ENCODE measurements at regions not wholly inside any gene's neighbourhood (a gene's known extent, or its start where the extent isn't known, plus 50 kb on each side); places are given as distances from the start of the nearest gene placed in this dataset.

DNA sequence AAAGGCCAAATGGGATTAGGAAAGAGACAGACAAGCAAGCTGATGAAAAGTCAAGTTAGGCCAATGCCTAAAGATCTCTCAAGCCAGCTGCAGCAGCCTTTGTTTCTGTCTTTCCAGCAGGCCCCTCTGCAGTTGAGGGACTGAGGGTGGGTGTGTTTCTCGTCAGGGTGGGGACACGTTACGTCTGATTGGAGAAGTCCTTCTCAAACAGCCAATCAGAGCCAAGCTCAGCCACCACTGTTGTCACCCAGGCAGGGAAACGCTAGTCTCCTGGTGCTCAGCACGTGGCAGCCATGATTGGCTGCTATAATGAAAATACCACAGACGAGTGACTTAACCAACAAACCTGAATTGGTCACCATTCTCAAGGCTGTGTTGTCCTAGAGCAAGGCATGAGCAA is 177.1 kb upstream of the LCORL start:
- TF ChIP-seq, protein P1, sequence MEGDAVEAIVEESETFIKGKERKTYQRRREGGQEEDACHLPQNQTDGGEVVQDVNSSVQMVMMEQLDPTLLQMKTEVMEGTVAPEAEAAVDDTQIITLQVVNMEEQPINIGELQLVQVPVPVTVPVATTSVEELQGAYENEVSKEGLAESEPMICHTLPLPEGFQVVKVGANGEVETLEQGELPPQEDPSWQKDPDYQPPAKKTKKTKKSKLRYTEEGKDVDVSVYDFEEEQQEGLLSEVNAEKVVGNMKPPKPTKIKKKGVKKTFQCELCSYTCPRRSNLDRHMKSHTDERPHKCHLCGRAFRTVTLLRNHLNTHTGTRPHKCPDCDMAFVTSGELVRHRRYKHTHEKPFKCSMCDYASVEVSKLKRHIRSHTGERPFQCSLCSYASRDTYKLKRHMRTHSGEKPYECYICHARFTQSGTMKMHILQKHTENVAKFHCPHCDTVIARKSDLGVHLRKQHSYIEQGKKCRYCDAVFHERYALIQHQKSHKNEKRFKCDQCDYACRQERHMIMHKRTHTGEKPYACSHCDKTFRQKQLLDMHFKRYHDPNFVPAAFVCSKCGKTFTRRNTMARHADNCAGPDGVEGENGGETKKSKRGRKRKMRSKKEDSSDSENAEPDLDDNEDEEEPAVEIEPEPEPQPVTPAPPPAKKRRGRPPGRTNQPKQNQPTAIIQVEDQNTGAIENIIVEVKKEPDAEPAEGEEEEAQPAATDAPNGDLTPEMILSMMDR (conservative IDR thresholded peaks at IDR 0.05; ENCODE audit: low read depth, low read length) = no peak
- no peak overlapping the region for H3K4me3 ChIP-seq (ENCODE audit: low read depth, low read length)
- no peak for DNase-seq (ENCODE audit: low read depth)

DNA sequence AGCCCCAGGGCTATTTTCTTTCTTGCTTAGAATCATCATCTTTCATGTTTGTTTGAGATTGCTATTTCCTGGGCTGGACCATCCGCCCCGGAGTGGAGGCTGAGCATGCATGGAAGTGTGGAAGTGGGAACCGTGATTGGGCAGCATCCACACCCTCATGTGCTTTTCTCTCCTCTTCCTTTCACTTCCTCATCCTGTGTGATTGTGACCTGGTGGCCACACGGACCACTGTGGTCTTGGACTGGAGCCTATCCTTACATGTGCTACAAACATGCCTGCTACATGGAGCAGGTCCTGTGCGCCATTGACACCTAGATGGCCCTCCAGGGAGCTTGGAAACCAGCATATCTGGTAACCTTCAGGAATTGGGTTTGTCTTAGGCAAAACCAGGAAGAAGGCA is 175.9 kb upstream of the LCORL start:
- TF ChIP-seq, protein P1 (conservative IDR thresholded peaks at IDR 0.05; ENCODE audit: low read depth, low read length) = no peak
- H3K4me3 ChIP-seq (ENCODE audit: low read depth, low read length) = no peak overlapping the region
- DNase-seq (ENCODE audit: low read depth) = no peak

DNA sequence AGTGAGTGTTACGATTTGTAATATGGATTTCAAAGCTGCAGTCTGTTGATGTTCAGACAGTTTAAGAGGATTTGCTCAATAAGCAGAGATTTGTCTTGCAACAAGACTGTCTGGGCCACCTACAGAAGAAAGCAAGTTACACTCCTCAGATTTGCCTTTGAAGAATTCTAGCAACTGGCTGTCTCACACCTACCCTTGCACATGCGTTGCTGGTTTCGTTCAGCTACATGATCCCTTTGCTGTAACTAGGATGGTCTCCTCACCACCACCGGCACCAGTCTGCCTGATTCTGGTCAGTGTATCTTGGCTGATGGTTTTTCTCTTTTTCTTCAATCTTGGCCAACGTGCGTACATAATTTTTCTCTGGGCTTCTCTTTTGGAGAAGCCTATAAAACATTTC is 172.7 kb upstream of the LCORL start:
- no peak overlapping the region for H3K4me3 ChIP-seq (ENCODE audit: low read depth, low read length)
- no peak for DNase-seq (ENCODE audit: low read depth)
- TF ChIP-seq, protein P1 (conservative IDR thresholded peaks at IDR 0.05; ENCODE audit: low read depth, low read length) = no peak

DNA sequence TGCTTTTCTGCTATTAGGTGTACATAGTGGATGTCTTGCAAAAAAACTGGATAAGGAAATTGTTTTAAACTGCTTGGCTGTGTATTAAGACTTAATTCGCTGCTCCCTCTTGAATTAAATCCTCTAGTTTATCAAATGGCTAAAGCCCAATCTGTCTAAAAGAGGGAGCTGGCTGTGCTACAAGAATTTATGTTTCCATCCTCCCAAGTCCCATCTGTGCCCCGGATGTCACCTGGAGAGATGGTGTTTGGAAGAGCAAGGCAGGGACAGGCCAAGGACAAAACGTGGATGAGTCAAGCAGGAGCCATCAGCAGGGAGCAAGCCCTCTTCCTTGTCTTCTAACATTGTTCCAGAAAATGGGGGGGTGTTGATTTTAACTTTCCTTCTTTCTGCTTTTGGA is 171.3 kb upstream of the LCORL start:
- DNase-seq (ENCODE audit: low read depth) = no peak
- TF ChIP-seq, protein P1 (conservative IDR thresholded peaks at IDR 0.05; ENCODE audit: low read depth, low read length) = no peak
- no peak overlapping the region for H3K4me3 ChIP-seq (ENCODE audit: low read depth, low read length)

DNA sequence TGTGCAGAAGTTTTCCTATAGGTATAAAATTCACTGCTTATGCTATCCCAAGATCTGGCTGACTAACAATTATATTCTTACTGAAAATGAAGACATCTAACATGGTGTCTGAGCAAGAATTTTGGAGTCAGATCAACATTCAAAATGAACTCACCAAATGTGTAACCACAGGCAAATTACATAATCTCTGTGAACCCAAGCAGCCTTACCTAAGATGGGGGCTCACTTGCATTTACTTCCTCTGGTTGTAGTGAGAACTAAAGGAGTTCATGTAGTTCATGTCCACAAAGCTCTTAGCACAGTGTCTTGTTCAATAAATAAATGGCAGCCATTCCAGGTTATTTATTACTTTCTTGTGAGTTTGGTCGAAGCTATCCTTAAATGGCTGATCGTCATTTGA is 163.9 kb upstream of the LCORL start:
- DNase-seq (ENCODE audit: low read depth) = no peak
- no peak overlapping the region for H3K4me3 ChIP-seq (ENCODE audit: low read depth, low read length)
- TF ChIP-seq, protein P1 (conservative IDR thresholded peaks at IDR 0.05; ENCODE audit: low read depth, low read length) = no peak

DNA sequence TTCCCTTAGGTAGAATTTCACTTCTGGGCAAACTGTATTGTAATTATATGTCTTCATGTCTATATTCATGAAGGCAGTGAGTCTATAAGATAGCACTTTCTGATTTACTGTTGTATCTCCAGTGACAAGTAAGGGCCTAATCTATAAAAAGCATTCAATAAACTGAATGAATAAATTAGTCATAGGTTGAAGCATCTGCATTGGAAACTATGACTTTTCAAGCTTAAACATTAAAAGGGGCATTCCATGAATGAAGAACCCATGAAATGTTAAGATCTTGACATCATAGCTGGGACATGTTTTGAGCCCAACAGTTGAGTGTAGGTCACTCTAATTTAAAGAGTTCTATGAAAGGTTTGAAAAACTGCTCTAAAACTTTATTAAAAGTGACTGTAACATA is 159.3 kb upstream of the LCORL start:
- peak; percentile 12 for DNase-seq (ENCODE audit: low read depth)
- no peak overlapping the region for H3K4me3 ChIP-seq (ENCODE audit: low read depth, low read length)
- TF ChIP-seq, protein P1 (conservative IDR thresholded peaks at IDR 0.05; ENCODE audit: low read depth, low read length) = no peak

DNA sequence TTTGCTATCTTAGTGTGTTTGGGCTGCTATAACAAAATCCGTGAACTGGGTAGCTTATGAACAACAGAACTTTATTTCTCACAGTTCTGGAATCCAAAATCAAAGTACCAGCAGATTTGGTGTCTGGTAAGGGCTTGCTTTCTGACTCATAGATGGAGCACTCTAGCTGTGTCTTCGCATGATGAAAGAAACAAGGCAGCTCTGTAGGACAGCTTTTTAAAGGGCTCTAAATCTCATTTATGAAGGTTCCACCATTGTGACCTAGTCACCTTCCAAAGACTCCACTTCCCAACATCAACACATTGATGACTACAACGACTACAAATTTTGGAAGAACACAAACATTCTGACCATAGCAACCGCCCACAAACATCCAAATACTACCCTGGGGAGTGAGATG is 158.6 kb upstream of the LCORL start:
- TF ChIP-seq, protein P1 (conservative IDR thresholded peaks at IDR 0.05; ENCODE audit: low read depth, low read length) = no peak
- no peak for DNase-seq (ENCODE audit: low read depth)
- H3K4me3 ChIP-seq (ENCODE audit: low read depth, low read length) = no peak overlapping the region
